ENCODE measurements at regions not wholly inside any gene's neighbourhood (a gene's known extent, or its start where the extent isn't known, plus 50 kb on each side); places are given as distances from the start of the nearest gene placed in this dataset.

DNA sequence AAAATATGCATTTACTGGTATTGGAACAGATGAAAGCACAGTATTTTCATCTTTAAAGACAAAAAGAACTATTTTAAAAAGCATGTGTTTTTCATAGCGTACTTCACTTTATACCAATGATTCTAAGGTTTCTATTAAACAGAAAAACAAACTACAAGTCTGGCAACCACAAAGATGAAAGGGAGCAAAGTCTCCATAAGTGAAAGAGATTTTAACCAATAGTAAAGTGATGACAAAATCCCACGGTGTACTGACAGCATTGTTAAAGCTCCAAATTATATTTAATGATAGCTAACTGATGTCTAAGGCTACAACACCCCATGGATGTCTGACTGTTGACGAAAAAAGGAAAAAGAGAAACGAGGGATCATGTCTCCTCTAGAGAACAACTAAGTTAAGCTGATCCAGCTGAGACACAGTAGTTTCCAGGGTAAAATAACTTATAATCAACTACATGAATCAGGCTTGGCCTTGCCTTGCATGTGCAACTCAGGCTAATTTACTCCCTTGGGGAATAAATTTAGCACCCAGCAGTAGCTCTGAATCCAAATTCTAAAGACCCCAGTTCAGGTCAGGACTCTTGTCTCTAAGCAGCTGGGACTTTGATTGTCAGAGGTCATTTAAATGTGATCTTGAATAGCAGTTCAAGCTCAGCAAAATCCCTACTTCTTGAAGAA lies 56.0 kb upstream of the TAB2 start:
- H3K9ac ChIP-seq (ENCODE audit: low read depth, low read length) = no peak overlapping the region
- no peak overlapping the region for H3K27ac ChIP-seq (ENCODE audit: low read depth, low read length)
- WGBS = 93% methylated on average over 3 of the region's 4 CpGs
- no peaks in the 10 kb centered on the region for H3K9me3 ChIP-seq (ENCODE audit: insufficient read depth, low read depth, low read length)
- H3K4me3 ChIP-seq (ENCODE audit: low read length) = no peak overlapping the region
- H3K4me1 ChIP-seq (ENCODE audit: insufficient read depth, low read length) = no peaks in the 10 kb centered on the region
- H3K27me3 ChIP-seq (ENCODE audit: insufficient read depth, low read length) = no peaks in the 10 kb centered on the region
- H3K36me3 ChIP-seq (ENCODE audit: insufficient read depth, low read length) = no peaks in the 10 kb centered on the region

DNA sequence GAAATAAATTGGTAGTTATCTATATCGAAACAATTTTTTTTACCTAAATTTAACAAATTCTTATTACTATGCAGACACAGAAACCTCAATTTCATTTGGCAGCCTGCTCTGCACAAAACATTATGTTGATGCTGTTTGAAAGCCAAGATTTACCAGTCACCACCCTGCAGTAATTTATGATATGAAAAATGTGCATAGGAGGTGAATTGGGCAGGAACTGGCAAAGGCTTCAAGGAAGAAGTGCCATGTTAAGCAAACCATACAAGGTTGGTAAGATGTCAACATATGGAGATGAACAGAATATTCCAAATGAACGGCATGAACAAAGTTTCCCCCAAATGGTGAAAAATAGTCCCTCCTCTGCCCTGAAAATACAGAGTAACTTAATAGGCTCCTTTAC lies 54.2 kb upstream of the TAB2 start:
- H3K27ac ChIP-seq (ENCODE audit: low read depth, low read length) = no peak overlapping the region
- no peaks in the 10 kb centered on the region for H3K27me3 ChIP-seq (ENCODE audit: insufficient read depth, low read length)
- H3K36me3 ChIP-seq (ENCODE audit: insufficient read depth, low read length) = no peaks in the 10 kb centered on the region
- no peak overlapping the region for H3K9ac ChIP-seq (ENCODE audit: low read depth, low read length)
- no peaks in the 10 kb centered on the region for H3K9me3 ChIP-seq (ENCODE audit: insufficient read depth, low read depth, low read length)
- 100% methylated on average over 1 of the region's 2 CpGs for WGBS
- no peaks in the 10 kb centered on the region for H3K4me1 ChIP-seq (ENCODE audit: insufficient read depth, low read length)
- H3K4me3 ChIP-seq (ENCODE audit: low read length) = no peak overlapping the region

DNA sequence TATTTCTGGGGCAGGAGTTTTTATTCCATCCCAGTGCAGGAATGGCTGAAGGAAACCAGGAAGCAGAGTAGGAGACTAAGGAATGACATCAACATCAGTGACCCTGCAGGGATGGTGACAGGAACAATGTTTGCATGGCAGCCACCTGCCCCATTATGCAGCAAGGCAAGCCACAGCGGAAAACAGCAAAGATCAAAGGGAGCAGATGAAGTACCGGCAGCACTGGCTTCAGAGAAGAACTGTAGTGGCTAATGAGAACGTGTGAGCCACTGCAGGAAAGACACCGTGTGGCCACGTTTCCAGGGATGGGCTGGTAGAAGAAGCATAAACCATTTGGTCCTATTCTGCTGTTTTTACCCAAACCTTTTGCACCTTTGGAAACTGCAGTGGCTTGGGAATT lies 52.9 kb upstream of the TAB2 start:
- H3K36me3 ChIP-seq (ENCODE audit: insufficient read depth, low read length) = no peaks in the 10 kb centered on the region
- WGBS = 43% methylated on average over 5 of the region's 5 CpGs
- no peaks in the 10 kb centered on the region for H3K4me1 ChIP-seq (ENCODE audit: insufficient read depth, low read length)

DNA sequence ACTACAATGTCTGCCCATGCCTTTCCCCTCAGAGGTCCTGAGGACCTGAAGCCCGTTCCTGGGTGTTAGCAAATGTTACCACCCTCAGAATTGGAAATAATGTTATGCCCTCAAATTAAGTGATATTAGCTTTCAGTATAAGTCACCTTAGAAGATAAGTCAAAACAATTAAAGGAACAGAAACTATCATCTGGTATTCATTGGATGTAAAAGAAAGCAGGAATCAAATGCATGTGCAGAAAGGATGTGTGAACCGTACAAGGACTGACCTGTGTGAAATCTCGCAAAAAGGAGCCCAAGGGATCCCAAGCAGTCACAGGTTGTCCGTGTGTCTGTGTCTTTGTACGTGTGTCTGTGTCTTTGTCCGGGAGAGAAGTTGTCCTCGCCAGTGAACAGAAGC lies 51.6 kb upstream of the TAB2 start:
- 92% methylated on average over 7 of the region's 7 CpGs for WGBS
- H3K9ac ChIP-seq (ENCODE audit: low read depth, low read length) = no peak overlapping the region
- H3K4me3 ChIP-seq (ENCODE audit: low read length) = no peak overlapping the region
- H3K27me3 ChIP-seq (ENCODE audit: insufficient read depth, low read length) = no peaks in the 10 kb centered on the region
- H3K36me3 ChIP-seq (ENCODE audit: insufficient read depth, low read length) = no peaks in the 10 kb centered on the region
- H3K4me1 ChIP-seq (ENCODE audit: insufficient read depth, low read length) = no peaks in the 10 kb centered on the region
- H3K27ac ChIP-seq (ENCODE audit: low read depth, low read length) = no peak overlapping the region
- no peaks in the 10 kb centered on the region for H3K9me3 ChIP-seq (ENCODE audit: insufficient read depth, low read depth, low read length)

More for the DNA sequence above, 52.9 kb upstream of the TAB2 start:
- H3K4me3 ChIP-seq (ENCODE audit: low read length) = no peak overlapping the region
- H3K9ac ChIP-seq (ENCODE audit: low read depth, low read length) = no peak overlapping the region
- no peaks in the 10 kb centered on the region for H3K9me3 ChIP-seq (ENCODE audit: insufficient read depth, low read depth, low read length)
- H3K27me3 ChIP-seq (ENCODE audit: insufficient read depth, low read length) = no peaks in the 10 kb centered on the region
- H3K27ac ChIP-seq (ENCODE audit: low read depth, low read length) = no peak overlapping the region

DNA sequence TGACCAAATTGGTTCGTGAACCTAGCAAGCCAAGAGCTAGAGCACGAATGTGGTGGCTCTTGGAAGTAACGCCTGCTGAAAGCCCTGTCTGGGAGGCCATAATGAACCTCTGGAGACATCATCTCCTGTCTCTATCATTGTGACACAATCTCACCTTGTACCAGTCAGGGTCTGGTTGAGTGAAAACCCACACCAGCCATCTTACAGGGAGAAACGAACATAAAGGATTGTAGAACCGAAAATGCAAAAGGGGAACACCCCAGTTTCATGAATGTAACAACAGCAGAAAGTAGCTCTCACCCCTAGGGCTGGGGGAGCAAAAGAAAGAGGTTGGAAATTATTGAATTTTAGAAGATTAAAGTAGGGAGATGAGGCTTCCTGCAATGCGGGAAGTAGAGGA lies 50.9 kb upstream of the TAB2 start:
- Histone ChIP-seq H3K36me3 (ENCODE audit: insufficient read depth, low read length) (no peaks in the 10 kb centered on the region), H3K4me3 (ENCODE audit: low read length) (no peak overlapping the region), H3K9me3 (ENCODE audit: insufficient read depth, low read depth, low read length) (no peaks in the 10 kb centered on the region), H3K4me1 (ENCODE audit: insufficient read depth, low read length) (no peaks in the 10 kb centered on the region), H3K27me3 (ENCODE audit: insufficient read depth, low read length) (no peaks in the 10 kb centered on the region), H3K9ac (ENCODE audit: low read depth, low read length) (no peak overlapping the region), H3K27ac (ENCODE audit: low read depth, low read length) (no peak overlapping the region)
- WGBS = 95% methylated on average over 6 of the region's 6 CpGs

DNA sequence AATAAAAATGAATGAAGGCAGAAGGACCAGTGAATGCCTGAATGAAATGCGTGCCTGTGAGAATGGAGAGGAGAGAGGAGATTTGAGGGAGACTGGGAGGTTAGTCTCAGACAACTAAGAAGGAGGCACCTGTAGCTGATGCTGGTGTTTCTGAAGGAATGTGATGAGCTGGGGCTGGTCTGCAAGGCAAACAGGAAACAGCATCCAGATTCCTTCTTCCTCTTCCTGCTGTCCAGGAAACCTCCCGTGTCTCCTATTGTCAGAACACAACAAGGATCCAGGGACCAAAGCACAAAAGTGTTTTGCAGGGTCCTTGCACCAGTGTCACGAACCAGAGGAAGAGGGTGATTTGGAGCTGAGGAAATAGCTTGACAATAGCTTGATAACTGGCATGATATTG lies 50.4 kb upstream of the TAB2 start:
- Histone ChIP-seq H3K9ac (ENCODE audit: low read depth, low read length) (no peak overlapping the region), H3K27me3 (ENCODE audit: insufficient read depth, low read length) (no peaks in the 10 kb centered on the region), H3K27ac (ENCODE audit: low read depth, low read length) (no peak overlapping the region), H3K36me3 (ENCODE audit: insufficient read depth, low read length) (no peaks in the 10 kb centered on the region), H3K4me1 (ENCODE audit: insufficient read depth, low read length) (no peaks in the 10 kb centered on the region), H3K9me3 (ENCODE audit: insufficient read depth, low read depth, low read length) (peaks cover under 1% of the 10 kb centered on the region; the same call in 1 of the 2 replicates), H3K4me3 (ENCODE audit: low read length) (no peak overlapping the region)
- 91% methylated on average over 3 of the region's 3 CpGs for WGBS

DNA sequence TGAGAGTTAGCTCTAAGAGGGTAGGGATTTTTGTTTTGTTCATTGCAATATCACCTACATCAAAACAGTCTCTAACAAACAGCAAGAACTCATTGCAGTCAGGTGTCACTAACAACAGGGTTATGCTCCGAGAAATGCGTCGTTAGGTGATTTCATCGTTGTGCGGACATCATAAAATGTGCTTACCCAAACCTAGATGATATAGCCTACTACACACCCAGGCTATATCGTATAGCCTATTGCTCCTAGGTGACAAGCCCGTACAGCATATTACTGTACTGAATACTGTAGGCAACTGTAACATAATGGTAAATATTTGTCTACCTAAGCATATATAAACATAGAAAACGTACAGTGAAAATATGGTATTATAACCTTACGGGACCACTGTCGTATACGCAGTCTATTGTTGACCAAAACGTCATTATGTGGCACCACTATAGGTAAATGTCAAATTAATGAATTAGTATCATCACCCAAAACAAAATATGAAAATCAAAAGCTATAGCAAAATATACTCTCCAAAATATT lies 49.9 kb upstream of the TAB2 start:
- peaks cover 3% of the 10 kb centered on the region; the same call in 1 of the 2 replicates for H3K9me3 ChIP-seq (ENCODE audit: insufficient read depth, low read depth, low read length)
- no peak overlapping the region for H3K4me3 ChIP-seq (ENCODE audit: low read length)
- H3K4me1 ChIP-seq (ENCODE audit: insufficient read depth, low read length) = no peaks in the 10 kb centered on the region
- H3K27me3 ChIP-seq (ENCODE audit: insufficient read depth, low read length) = no peaks in the 10 kb centered on the region
- no peak overlapping the region for H3K9ac ChIP-seq (ENCODE audit: low read depth, low read length)
- H3K36me3 ChIP-seq (ENCODE audit: insufficient read depth, low read length) = no peaks in the 10 kb centered on the region
- no peak overlapping the region for H3K27ac ChIP-seq (ENCODE audit: low read depth, low read length)
- 95% methylated on average over 11 of the region's 12 CpGs for WGBS

Measured in HUES64 (cell line).